ENCODE measurements at regions not wholly inside any gene's neighbourhood (a gene's known extent, or its start where the extent isn't known, plus 50 kb on each side); places are given as distances from the start of the nearest gene placed in this dataset.

DNA sequence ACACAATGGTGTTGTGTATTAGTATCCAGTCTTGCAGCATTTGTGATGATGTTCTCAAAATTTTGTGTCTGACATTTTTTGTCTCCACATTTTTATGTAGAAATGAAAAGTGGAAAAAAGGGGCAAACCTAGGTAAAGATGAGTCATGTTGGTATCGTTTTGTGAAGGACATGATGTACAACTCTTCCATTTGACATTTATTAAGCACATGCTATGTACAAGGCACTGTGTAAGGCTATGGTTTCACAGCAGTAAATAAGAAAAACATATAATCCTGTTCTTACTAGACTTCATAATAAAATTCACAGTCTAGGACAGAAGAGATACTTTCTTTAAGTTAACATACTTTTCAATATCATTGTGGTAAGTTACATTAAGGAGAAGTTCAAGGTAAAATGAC, 143.5 kb upstream of the CNTN4 start:
- TF ChIP-seq, protein P1, sequence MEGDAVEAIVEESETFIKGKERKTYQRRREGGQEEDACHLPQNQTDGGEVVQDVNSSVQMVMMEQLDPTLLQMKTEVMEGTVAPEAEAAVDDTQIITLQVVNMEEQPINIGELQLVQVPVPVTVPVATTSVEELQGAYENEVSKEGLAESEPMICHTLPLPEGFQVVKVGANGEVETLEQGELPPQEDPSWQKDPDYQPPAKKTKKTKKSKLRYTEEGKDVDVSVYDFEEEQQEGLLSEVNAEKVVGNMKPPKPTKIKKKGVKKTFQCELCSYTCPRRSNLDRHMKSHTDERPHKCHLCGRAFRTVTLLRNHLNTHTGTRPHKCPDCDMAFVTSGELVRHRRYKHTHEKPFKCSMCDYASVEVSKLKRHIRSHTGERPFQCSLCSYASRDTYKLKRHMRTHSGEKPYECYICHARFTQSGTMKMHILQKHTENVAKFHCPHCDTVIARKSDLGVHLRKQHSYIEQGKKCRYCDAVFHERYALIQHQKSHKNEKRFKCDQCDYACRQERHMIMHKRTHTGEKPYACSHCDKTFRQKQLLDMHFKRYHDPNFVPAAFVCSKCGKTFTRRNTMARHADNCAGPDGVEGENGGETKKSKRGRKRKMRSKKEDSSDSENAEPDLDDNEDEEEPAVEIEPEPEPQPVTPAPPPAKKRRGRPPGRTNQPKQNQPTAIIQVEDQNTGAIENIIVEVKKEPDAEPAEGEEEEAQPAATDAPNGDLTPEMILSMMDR (conservative IDR thresholded peaks at IDR 0.05 in 1 of 2, IDR thresholded peaks at IDR 0.05 in 1 of 2; ENCODE audit: low read depth in 1 of 2, low read length in 2 of 2), result no peak
- TF ChIP-seq EZH2 (IDR thresholded peaks at IDR 0.05; ENCODE audit: low read length, missing control alignments), result no peak

Measured in fibroblast of lung (primary cell).